HEK293 (cell line): ENCODE measurements at regions not wholly inside any gene's neighbourhood (a gene's known extent, or its start where the extent isn't known, plus 50 kb on each side); places are given as distances from the start of the nearest gene placed in this dataset.

ENCODE experiments used
- CTCF ChIA-PET: fragments of 350-600 bp; formaldehyde crosslinking; extraction: SDS; loops from one replicate; lab custom pipeline; 2021; ENCODE audit warnings: antibody characterized with exemption; lab: Yijun Ruan, JAX
- POLR2A ChIA-PET: fragments of 300-600 bp; formaldehyde crosslinking; extraction: SDS; loops from one replicate; lab custom pipeline; 2020; ENCODE audit warnings: antibody characterized with exemption, inconsistent platforms; lab: Yijun Ruan, JAX
- H3K27ac ChIP-seq: fragments of 200-500 bp; sonication (Bioruptor generic); 2 replicates; pipeline ENCODE4 v1.5.1; 2014; ENCODE audit warnings: low read depth, low read length, control low read depth, inconsistent platforms; ENCODE audit errors: extremely low read depth
- H3K36me3 ChIP-seq, 2 experiments: fragments of 200-500 bp in 1 of 2; sonication (Bioruptor generic) in 1 of 2; 1 replicate in 1 of 2; 2 replicates in 1 of 2; pipeline ENCODE4 v1.5.1; 2014 to 2017; ENCODE audit warnings: inconsistent platforms in 2 of 2, low read length in 2 of 2; ENCODE audit not compliant: control insufficient read depth in 2 of 2, insufficient read depth in 1 of 2
- H3K4me1 ChIP-seq: fragments of 200-500 bp; sonication (Bioruptor generic); 2 replicates; pipeline ENCODE4 v1.5.1; 2014; ENCODE audit warnings: mild to moderate bottlenecking, low read length, inconsistent platforms; ENCODE audit not compliant: control insufficient read depth, insufficient read depth
- H3K4me3 ChIP-seq: 2 replicates; pipeline ENCODE4 v1.5.1; 2011; ENCODE audit warnings: low read depth, mild to moderate bottlenecking, control low read depth, low read length, moderate library complexity
- H3K9me3 ChIP-seq: fragments of 200-500 bp; sonication (Bioruptor generic); 2 replicates; pipeline ENCODE4 v1.5.1; 2014; ENCODE audit warnings: low read depth, low read length, inconsistent platforms; ENCODE audit not compliant: control insufficient read depth, insufficient read depth
- HOXC10 ChIP-seq: sonication (generic); formaldehyde crosslinking; IDR thresholded peaks from 2 replicates; pipeline ENCODE4 v1.8.1; 2023; ENCODE audit warnings: mild to moderate bottlenecking, missing genetic modification reagents
- ZFP69B ChIP-seq: fragments of 450-650 bp; formaldehyde crosslinking; IDR thresholded peaks from 2 replicates; pipeline ENCODE4 v1.5.1; 2016; ENCODE audit warnings: missing biosample characterization, missing genetic modification characterization
- ZNF140 ChIP-seq: fragments of 450-650 bp; formaldehyde crosslinking; IDR thresholded peaks from 2 replicates; pipeline ENCODE4 v1.5.1; 2016; ENCODE audit warnings: missing biosample characterization, missing genetic modification characterization
- ZNF558 ChIP-seq: fragments of 450-650 bp; formaldehyde crosslinking; IDR thresholded peaks from 2 replicates; pipeline ENCODE4 v1.5.1; 2016; ENCODE audit warnings: missing biosample characterization, missing genetic modification characterization
- ZNF623 ChIP-seq: fragments of 450-650 bp; formaldehyde crosslinking; IDR thresholded peaks from 2 replicates; pipeline ENCODE4 v1.5.1; 2016; ENCODE audit warnings: missing biosample characterization, missing genetic modification characterization
- ZNF658 ChIP-seq: fragments of 450-650 bp; formaldehyde crosslinking; IDR thresholded peaks from 2 replicates; pipeline ENCODE4; 2016; ENCODE audit warnings: missing biosample characterization, missing genetic modification characterization
- ZNF677 ChIP-seq: fragments of 450-650 bp; IDR thresholded peaks from 2 replicates; pipeline ENCODE4 v1.5.0; 2018; ENCODE audit warnings: missing biosample characterization, mild to moderate bottlenecking, missing genetic modification characterization, moderate library complexity
- TF ChIP-seq, protein P1 (sequence below): fragments of 450-650 bp; formaldehyde crosslinking; IDR thresholded peaks from 2 replicates; pipeline ENCODE4 v1.5.0; 2017; ENCODE audit warnings: missing biosample characterization, missing genetic modification characterization, borderline replicate concordance
- TF ChIP-seq, protein P2 (sequence below): fragments of 450-650 bp; formaldehyde crosslinking; IDR thresholded peaks from 2 replicates; pipeline ENCODE4 v1.5.1; 2016; ENCODE audit warnings: missing biosample characterization, missing genetic modification characterization, borderline replicate concordance
- TF ChIP-seq, protein P3 (sequence below): fragments of 450-650 bp; formaldehyde crosslinking; conservative IDR thresholded peaks from 2 replicates; pipeline ENCODE4 v1.5.1; 2016; ENCODE audit warnings: low read depth, missing biosample characterization, missing genetic modification characterization

DNA sequence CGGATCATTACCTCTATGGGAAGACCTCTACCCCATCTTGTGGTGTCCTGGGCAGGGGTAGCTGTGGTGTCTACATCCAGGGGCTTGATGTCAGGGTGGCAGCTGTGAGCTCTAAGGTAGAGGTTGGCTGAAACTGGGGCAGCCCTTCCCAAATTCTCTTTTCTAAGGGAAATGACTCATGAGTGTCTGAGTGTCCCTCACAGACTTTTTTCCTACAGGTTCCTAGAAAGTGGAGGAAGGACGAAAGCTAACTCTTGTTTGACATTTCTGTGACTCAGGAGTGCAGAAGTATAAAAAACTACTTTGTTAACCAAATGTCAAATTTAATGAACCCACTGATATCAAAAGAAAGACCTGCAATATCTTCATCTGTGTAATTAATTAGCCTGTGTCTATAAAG, 481.5 kb downstream of the PDCD6IP start (continued):
- TF ChIP-seq ZNF677 (no peak), ZNF658 (no peak)

DNA sequence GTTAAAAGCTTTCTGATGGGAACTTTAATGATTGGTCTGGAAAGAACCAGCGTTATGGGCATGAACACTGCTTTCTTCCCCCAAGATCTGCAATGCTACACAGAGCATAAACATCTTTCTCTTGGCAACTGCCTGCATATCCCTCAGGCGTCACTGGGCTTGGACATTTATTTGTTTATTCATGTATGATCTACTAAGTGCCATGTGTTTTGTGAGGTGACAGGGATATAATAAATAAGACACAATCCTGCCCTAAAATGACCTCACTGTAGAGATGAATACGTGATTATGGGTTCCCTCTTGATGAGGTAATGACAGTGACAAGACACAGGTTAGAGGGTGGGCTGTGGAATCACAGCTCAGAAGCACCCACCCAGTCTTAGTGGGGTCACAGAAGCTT, 485.3 kb downstream of the PDCD6IP start:
- Histone ChIP-seq H3K4me3 (no peak overlapping the region), H3K9me3 (no peaks in the 10 kb centered on the region), H3K27ac (no peak overlapping the region), H3K4me1 (no peaks in the 10 kb centered on the region), H3K36me3 (no peaks in the 10 kb centered on the region)
- TF ChIP-seq HOXC10 (CRISPR knock-in tag) (no peak), ZNF140 (tag by site-specific recombination) (no peak), ZFP69B (no peak)
- TF ChIP-seq, protein P1, sequence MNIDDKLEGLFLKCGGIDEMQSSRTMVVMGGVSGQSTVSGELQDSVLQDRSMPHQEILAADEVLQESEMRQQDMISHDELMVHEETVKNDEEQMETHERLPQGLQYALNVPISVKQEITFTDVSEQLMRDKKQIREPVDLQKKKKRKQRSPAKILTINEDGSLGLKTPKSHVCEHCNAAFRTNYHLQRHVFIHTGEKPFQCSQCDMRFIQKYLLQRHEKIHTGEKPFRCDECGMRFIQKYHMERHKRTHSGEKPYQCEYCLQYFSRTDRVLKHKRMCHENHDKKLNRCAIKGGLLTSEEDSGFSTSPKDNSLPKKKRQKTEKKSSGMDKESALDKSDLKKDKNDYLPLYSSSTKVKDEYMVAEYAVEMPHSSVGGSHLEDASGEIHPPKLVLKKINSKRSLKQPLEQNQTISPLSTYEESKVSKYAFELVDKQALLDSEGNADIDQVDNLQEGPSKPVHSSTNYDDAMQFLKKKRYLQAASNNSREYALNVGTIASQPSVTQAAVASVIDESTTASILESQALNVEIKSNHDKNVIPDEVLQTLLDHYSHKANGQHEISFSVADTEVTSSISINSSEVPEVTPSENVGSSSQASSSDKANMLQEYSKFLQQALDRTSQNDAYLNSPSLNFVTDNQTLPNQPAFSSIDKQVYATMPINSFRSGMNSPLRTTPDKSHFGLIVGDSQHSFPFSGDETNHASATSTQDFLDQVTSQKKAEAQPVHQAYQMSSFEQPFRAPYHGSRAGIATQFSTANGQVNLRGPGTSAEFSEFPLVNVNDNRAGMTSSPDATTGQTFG (tag by site-specific recombination), result no peak
- TF ChIP-seq, protein P2, sequence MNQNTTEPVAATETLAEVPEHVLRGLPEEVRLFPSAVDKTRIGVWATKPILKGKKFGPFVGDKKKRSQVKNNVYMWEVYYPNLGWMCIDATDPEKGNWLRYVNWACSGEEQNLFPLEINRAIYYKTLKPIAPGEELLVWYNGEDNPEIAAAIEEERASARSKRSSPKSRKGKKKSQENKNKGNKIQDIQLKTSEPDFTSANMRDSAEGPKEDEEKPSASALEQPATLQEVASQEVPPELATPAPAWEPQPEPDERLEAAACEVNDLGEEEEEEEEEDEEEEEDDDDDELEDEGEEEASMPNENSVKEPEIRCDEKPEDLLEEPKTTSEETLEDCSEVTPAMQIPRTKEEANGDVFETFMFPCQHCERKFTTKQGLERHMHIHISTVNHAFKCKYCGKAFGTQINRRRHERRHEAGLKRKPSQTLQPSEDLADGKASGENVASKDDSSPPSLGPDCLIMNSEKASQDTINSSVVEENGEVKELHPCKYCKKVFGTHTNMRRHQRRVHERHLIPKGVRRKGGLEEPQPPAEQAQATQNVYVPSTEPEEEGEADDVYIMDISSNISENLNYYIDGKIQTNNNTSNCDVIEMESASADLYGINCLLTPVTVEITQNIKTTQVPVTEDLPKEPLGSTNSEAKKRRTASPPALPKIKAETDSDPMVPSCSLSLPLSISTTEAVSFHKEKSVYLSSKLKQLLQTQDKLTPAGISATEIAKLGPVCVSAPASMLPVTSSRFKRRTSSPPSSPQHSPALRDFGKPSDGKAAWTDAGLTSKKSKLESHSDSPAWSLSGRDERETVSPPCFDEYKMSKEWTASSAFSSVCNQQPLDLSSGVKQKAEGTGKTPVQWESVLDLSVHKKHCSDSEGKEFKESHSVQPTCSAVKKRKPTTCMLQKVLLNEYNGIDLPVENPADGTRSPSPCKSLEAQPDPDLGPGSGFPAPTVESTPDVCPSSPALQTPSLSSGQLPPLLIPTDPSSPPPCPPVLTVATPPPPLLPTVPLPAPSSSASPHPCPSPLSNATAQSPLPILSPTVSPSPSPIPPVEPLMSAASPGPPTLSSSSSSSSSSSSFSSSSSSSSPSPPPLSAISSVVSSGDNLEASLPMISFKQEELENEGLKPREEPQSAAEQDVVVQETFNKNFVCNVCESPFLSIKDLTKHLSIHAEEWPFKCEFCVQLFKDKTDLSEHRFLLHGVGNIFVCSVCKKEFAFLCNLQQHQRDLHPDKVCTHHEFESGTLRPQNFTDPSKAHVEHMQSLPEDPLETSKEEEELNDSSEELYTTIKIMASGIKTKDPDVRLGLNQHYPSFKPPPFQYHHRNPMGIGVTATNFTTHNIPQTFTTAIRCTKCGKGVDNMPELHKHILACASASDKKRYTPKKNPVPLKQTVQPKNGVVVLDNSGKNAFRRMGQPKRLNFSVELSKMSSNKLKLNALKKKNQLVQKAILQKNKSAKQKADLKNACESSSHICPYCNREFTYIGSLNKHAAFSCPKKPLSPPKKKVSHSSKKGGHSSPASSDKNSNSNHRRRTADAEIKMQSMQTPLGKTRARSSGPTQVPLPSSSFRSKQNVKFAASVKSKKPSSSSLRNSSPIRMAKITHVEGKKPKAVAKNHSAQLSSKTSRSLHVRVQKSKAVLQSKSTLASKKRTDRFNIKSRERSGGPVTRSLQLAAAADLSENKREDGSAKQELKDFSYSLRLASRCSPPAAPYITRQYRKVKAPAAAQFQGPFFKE (tag by site-specific recombination), result no peak
- TF ChIP-seq, protein P3, sequence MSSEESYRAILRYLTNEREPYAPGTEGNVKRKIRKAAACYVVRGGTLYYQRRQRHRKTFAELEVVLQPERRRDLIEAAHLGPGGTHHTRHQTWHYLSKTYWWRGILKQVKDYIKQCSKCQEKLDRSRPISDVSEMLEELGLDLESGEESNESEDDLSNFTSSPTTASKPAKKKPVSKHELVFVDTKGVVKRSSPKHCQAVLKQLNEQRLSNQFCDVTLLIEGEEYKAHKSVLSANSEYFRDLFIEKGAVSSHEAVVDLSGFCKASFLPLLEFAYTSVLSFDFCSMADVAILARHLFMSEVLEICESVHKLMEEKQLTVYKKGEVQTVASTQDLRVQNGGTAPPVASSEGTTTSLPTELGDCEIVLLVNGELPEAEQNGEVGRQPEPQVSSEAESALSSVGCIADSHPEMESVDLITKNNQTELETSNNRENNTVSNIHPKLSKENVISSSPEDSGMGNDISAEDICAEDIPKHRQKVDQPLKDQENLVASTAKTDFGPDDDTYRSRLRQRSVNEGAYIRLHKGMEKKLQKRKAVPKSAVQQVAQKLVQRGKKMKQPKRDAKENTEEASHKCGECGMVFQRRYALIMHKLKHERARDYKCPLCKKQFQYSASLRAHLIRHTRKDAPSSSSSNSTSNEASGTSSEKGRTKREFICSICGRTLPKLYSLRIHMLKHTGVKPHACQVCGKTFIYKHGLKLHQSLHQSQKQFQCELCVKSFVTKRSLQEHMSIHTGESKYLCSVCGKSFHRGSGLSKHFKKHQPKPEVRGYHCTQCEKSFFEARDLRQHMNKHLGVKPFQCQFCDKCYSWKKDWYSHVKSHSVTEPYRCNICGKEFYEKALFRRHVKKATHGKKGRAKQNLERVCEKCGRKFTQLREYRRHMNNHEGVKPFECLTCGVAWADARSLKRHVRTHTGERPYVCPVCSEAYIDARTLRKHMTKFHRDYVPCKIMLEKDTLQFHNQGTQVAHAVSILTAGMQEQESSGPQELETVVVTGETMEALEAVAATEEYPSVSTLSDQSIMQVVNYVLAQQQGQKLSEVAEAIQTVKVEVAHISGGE, result no peak
- ChIA-PET CTCF (no interaction called here), POLR2A (no interaction called here)

DNA sequence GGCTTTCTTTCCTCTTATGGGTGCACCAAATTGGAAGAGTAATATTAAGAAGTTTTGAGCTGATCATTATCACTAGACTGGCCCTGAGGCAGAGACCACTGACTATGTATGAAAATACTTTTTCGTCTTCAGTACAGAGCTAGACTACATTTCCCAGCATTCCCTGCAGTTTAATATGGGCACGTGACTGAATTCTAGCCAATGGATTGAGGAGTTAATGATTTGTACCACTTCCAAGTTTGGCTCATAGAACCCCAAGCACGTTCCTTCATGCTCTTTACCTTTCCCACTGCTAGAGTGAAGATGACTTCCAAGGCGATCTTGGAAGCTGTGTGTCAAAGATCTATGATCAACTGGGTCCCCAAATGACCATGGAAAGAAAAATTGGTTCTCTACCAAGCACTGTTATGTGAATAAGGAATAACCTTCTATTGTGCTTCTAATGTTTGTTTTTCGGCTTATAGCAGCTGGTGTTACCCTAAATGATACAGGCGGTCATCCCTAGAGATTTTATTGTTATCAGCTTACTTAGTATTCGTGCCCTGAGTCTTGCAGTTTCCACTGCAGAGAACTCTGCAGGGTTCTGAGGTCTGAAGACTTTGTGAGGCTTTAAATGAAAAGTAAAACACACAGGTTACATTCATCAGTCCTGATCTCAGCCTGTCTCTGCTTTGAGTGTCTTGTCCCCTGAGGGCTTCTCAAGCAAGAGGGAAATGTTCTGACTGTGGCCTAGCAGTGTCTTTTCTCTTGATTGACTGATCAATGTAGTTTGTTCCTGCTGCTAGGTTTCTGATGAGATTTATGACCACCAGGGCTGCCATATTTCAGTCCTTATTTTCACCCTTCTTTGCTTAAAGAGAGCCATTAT, 486.8 kb downstream of the PDCD6IP start:
- H3K4me1 ChIP-seq, result no peaks in the 10 kb centered on the region
- H3K36me3 ChIP-seq, result no peaks in the 10 kb centered on the region
- ChIA-PET CTCF (no interaction called here), POLR2A (no interaction called here)
- no peaks in the 10 kb centered on the region for H3K9me3 ChIP-seq
- H3K27ac ChIP-seq, result no peak overlapping the region
- H3K4me3 ChIP-seq, result no peak overlapping the region
- no peak for TF ChIP-seq ZNF558 (tag by site-specific recombination)
- no peak for TF ChIP-seq ZNF623 (tag by site-specific recombination)
